ENCODE measurements at regions not wholly inside any gene's neighbourhood (a gene's known extent, or its start where the extent isn't known, plus 50 kb on each side); places are given as distances from the start of the nearest gene placed in this dataset.

DNA sequence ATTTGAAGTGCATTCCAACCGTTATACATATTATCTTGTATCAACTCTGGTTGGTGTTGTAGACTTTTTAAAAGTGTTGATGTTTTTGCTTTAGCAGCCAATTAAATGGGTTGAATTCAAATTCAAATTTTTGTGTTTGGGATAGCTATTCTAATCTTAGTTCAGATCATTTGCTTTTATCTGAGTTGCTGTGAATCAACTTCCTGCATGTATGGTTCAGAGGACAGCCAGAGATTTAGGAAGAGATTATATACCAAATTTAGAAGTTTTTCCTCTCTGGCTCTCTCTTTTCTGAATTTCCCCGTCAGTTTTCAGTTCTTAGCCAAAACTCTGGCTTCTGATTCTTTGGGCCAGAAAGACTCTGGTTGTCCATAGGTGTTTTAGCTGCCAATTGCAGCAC lies 415.5 kb downstream of the NUF2 start:
- no peak for DNase-seq
- H3K27me3 Mint-ChIP-seq (ENCODE audit: unreplicated experiment) = peaks cover 3% of the 10 kb centered on the region
- no peaks in the 10 kb centered on the region for H3K4me1 Mint-ChIP-seq (ENCODE audit: low read depth, unreplicated experiment)
- H3K4me3 Mint-ChIP-seq (ENCODE audit: unreplicated experiment) = no peak overlapping the region
- TF ChIP-seq CTCF (IDR thresholded peaks at IDR 0.05; ENCODE audit: partially characterized antibody, unreplicated experiment) = no peak
- H3K27ac Mint-ChIP-seq (ENCODE audit: unreplicated experiment) = no peak overlapping the region
- H3K9me3 Mint-ChIP-seq (ENCODE audit: unreplicated experiment) = no peaks in the 10 kb centered on the region
- H3K36me3 Mint-ChIP-seq (ENCODE audit: unreplicated experiment) = no peaks in the 10 kb centered on the region

DNA sequence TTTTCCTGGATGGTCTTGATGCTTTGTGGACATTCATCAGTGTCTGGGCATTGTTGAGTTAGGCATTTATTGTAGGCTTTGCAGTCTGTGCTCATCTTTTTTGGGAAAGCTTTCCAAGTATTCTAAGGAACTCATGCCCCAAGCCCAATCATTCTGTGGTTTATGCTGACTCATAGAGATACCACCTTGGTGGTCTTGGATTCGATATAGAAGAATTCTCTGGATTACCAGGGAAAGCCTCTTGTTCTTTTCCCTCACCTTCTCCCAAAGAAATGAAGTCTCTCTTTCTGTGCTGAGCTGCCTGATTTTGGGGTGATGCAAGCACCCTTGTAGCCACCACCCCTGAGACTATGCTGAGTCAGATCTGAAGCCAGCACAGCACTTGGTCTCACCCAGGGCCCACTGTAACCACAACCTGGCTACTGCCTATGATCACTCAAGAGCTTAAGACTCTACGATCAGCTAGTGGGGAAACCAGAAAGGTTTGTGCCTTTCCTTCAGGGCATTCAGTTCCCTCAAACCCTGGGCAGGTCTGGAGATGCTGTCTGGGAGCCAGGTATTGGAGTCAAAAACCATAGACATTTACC lies 422.6 kb downstream of the NUF2 start:
- no peak overlapping the region for H3K27ac Mint-ChIP-seq (ENCODE audit: unreplicated experiment)
- peaks cover 3% of the 10 kb centered on the region for H3K4me1 Mint-ChIP-seq (ENCODE audit: low read depth, unreplicated experiment)
- no peak overlapping the region for H3K4me3 Mint-ChIP-seq (ENCODE audit: unreplicated experiment)
- no peak for TF ChIP-seq CTCF (IDR thresholded peaks at IDR 0.05; ENCODE audit: partially characterized antibody, unreplicated experiment)
- DNase-seq = no peak
- H3K27me3 Mint-ChIP-seq (ENCODE audit: unreplicated experiment) = no peaks in the 10 kb centered on the region
- H3K36me3 Mint-ChIP-seq (ENCODE audit: unreplicated experiment) = peaks cover 11% of the 10 kb centered on the region
- no peaks in the 10 kb centered on the region for H3K9me3 Mint-ChIP-seq (ENCODE audit: unreplicated experiment)

GRCh38 chr1:163745204-163745603 lies 423.4 kb downstream of the NUF2 start:
- Mint-ChIP-seq H3K4me3 (ENCODE audit: unreplicated experiment) (no peak overlapping the region), H3K9me3 (ENCODE audit: unreplicated experiment) (no peaks in the 10 kb centered on the region), H3K36me3 (ENCODE audit: unreplicated experiment) (peaks cover 11% of the 10 kb centered on the region), H3K4me1 (ENCODE audit: low read depth, unreplicated experiment) (peaks cover 3% of the 10 kb centered on the region), H3K27me3 (ENCODE audit: unreplicated experiment) (no peaks in the 10 kb centered on the region), H3K27ac (ENCODE audit: unreplicated experiment) (no peak overlapping the region)
- TF ChIP-seq CTCF (IDR thresholded peaks at IDR 0.05; ENCODE audit: partially characterized antibody, unreplicated experiment) = no peak
- no peak for DNase-seq

DNA sequence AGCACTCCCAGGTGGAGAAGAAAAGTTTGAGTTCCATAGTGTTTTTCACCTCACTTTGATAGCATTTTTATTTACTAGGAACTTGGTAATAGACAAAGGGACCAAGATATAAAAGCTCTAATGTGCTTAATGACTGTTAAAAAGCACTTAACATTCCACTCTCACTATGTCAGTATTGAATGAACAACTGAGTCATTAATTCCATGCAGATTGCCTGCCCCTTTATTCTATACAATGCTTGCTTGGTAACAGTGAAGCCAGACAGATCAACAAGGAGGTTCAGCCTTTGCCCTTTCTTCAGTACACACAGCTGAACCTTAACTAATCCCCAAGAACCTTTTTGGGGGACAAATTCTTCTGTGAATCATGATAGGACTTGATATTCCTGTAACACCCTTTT lies 425.5 kb downstream of the NUF2 start:
- TF ChIP-seq CTCF (IDR thresholded peaks at IDR 0.05; ENCODE audit: partially characterized antibody, unreplicated experiment) = no peak
- H3K36me3 Mint-ChIP-seq (ENCODE audit: unreplicated experiment) = peaks cover 11% of the 10 kb centered on the region
- no peak for DNase-seq
- no peak overlapping the region for H3K4me3 Mint-ChIP-seq (ENCODE audit: unreplicated experiment)
- H3K27ac Mint-ChIP-seq (ENCODE audit: unreplicated experiment) = no peak overlapping the region
- H3K27me3 Mint-ChIP-seq (ENCODE audit: unreplicated experiment) = no peaks in the 10 kb centered on the region
- peaks cover 3% of the 10 kb centered on the region for H3K4me1 Mint-ChIP-seq (ENCODE audit: low read depth, unreplicated experiment)
- no peaks in the 10 kb centered on the region for H3K9me3 Mint-ChIP-seq (ENCODE audit: unreplicated experiment)

DNA sequence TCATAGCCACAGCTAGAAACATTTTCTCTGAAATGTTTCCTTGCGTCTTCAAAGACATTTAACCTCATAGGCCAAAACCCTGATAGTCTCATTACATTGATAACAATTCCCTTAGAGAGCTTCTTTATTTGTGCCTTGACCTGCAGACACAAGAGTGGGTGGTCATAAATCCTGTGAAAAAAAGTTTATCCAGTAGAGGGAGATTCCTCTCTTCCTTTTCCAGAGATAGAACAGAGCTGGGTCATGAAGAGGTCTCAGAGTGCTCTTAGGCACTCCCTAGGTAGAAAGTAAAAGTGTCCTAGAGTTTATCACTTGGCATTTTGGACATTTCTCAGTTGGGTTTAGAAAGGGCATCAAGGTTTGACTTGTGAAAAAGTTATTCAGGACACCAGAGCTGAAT lies 426.1 kb downstream of the NUF2 start:
- TF ChIP-seq CTCF (IDR thresholded peaks at IDR 0.05; ENCODE audit: partially characterized antibody, unreplicated experiment) = no peak
- Mint-ChIP-seq H3K27ac (ENCODE audit: unreplicated experiment) (no peak overlapping the region), H3K4me3 (ENCODE audit: unreplicated experiment) (no peak overlapping the region), H3K9me3 (ENCODE audit: unreplicated experiment) (no peaks in the 10 kb centered on the region), H3K36me3 (ENCODE audit: unreplicated experiment) (peaks cover 11% of the 10 kb centered on the region), H3K27me3 (ENCODE audit: unreplicated experiment) (no peaks in the 10 kb centered on the region), H3K4me1 (ENCODE audit: low read depth, unreplicated experiment) (peaks cover 3% of the 10 kb centered on the region)
- no peak for DNase-seq
